HL-60/S4 treated with retinoic acid at 250 ng/mL for 4 days and 3 days (cell line): ENCODE measurements at regions not wholly inside any gene's neighbourhood (a gene's known extent, or its start where the extent isn't known, plus 50 kb on each side); places are given as distances from the start of the nearest gene placed in this dataset.

Experiments
- in situ Hi-C: fragments of 300-500 bp; cut with MboI; formaldehyde crosslinking; loops from 2 replicates; pipeline ENCODE4 v1.7.0; 2022; ENCODE audit warnings: low sequenced_read_pairs

- in situ Hi-C loops: no loop called here
Observed at GRCh38 chr2:220913384-220913783, 658.7 kb downstream of the EPHA4 start.

- in situ Hi-C loops: no loop called here
Observed at GRCh38 chr2:220915092-220915623, 656.9 kb downstream of the EPHA4 start.

GRCh38 chr2:220916931-220917330 is 655.2 kb downstream of the EPHA4 start:
- in situ Hi-C loops: no loop called here

- in situ Hi-C loops: no loop called here
Observed at GRCh38 chr2:220930271-220931076, 641.6 kb downstream of the EPHA4 start.

GRCh38 chr2:220931491-220931890 is 640.6 kb downstream of the EPHA4 start:
- in situ Hi-C loops: no loop called here

GRCh38 chr2:220932041-220932440 is 640.1 kb downstream of the EPHA4 start:
- in situ Hi-C loops: no loop called here

- in situ Hi-C loops: no loop called here
Observed at GRCh38 chr2:220935789-220936321, 636.2 kb downstream of the EPHA4 start.

GRCh38 chr2:220936641-220937197 is 635.4 kb downstream of the EPHA4 start:
- in situ Hi-C loops: no loop called here

GRCh38 chr2:220937245-220937644 is 634.9 kb downstream of the EPHA4 start:
- in situ Hi-C loops: no loop called here

- in situ Hi-C loops: no loop called here
Observed at GRCh38 chr2:220940646-220941045, 631.5 kb downstream of the EPHA4 start.

GRCh38 chr2:220941683-220942082 is 630.4 kb downstream of the EPHA4 start:
- in situ Hi-C loops: no loop called here

GRCh38 chr2:220946552-220946951 is 625.6 kb downstream of the EPHA4 start:
- in situ Hi-C loops: no loop called here

GRCh38 chr2:220948579-220948978 is 623.5 kb downstream of the EPHA4 start:
- in situ Hi-C loops: no loop called here

- in situ Hi-C loops: no loop called here
Observed at GRCh38 chr2:220949466-220949865, 622.6 kb downstream of the EPHA4 start.

GRCh38 chr2:220955776-220956175 is 616.3 kb downstream of the EPHA4 start:
- in situ Hi-C loops: no loop called here

- in situ Hi-C loops: no loop called here
Observed at GRCh38 chr2:220956429-220956828, 615.7 kb downstream of the EPHA4 start.

- in situ Hi-C loops: no loop called here
Observed at GRCh38 chr2:220959391-220959802, 612.7 kb downstream of the EPHA4 start.

GRCh38 chr2:220961143-220961860 is 610.8 kb downstream of the EPHA4 start:
- in situ Hi-C loops: no loop called here

GRCh38 chr2:220962556-220962955 is 609.5 kb downstream of the EPHA4 start:
- in situ Hi-C loops: no loop called here

GRCh38 chr2:220963076-220963475 is 609.0 kb downstream of the EPHA4 start:
- in situ Hi-C loops: no loop called here

- in situ Hi-C loops: no loop called here
Observed at GRCh38 chr2:220963930-220964329, 608.2 kb downstream of the EPHA4 start.
